ENCODE measurements at regions not wholly inside any gene's neighbourhood (a gene's known extent, or its start where the extent isn't known, plus 50 kb on each side); places are given as distances from the start of the nearest gene placed in this dataset.

GRCh38 chr20:22460231-22460630 lies 124.1 kb downstream of the FOXA2 start:
- TF ChIP-seq POLR2A (IDR thresholded peaks at IDR 0.05; ENCODE audit: low read depth, low read length) (no peak), POLR2AphosphoS5 (IDR thresholded peaks at IDR 0.05; ENCODE audit: low read depth, low read length) (no peak)
